ENCODE measurements at regions not wholly inside any gene's neighbourhood (a gene's known extent, or its start where the extent isn't known, plus 50 kb on each side); places are given as distances from the start of the nearest gene placed in this dataset.

DNA sequence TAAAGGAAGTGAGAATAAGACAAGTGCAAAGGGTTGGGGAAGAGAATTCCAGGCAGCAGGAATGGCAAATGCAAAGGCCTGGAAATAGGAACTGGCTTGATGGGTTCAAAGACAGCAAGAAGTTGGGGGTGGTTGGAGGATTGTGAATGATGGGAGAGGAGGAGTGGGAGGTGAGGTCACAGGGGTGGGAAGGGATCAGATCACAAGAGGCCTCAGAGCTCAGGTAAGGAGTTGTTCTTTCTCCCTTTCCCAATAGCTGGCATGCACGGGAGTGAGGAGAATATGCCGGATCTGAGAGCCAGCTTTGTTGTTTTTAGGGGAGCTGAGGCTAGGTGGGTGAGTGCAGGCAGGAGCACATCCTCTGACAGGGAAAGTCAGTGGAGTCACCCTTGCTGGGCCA lies 94.0 kb upstream of the RAB3GAP2 start:
- no peak for TF ChIP-seq CTCF (IDR thresholded peaks at IDR 0.05)
- TF ChIP-seq, protein P1, sequence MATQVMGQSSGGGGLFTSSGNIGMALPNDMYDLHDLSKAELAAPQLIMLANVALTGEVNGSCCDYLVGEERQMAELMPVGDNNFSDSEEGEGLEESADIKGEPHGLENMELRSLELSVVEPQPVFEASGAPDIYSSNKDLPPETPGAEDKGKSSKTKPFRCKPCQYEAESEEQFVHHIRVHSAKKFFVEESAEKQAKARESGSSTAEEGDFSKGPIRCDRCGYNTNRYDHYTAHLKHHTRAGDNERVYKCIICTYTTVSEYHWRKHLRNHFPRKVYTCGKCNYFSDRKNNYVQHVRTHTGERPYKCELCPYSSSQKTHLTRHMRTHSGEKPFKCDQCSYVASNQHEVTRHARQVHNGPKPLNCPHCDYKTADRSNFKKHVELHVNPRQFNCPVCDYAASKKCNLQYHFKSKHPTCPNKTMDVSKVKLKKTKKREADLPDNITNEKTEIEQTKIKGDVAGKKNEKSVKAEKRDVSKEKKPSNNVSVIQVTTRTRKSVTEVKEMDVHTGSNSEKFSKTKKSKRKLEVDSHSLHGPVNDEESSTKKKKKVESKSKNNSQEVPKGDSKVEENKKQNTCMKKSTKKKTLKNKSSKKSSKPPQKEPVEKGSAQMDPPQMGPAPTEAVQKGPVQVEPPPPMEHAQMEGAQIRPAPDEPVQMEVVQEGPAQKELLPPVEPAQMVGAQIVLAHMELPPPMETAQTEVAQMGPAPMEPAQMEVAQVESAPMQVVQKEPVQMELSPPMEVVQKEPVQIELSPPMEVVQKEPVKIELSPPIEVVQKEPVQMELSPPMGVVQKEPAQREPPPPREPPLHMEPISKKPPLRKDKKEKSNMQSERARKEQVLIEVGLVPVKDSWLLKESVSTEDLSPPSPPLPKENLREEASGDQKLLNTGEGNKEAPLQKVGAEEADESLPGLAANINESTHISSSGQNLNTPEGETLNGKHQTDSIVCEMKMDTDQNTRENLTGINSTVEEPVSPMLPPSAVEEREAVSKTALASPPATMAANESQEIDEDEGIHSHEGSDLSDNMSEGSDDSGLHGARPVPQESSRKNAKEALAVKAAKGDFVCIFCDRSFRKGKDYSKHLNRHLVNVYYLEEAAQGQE (IDR thresholded peaks at IDR 0.05; ENCODE audit: insufficient read depth in 1 of 2, low read depth in 2 of 2, low read length in 1 of 2): no peak
- no peak for TF ChIP-seq POLR2AphosphoS5 (IDR thresholded peaks at IDR 0.05; ENCODE audit: low read depth, low read length)
